Fibroblast of lung (primary cell): ENCODE measurements at regions not wholly inside any gene's neighbourhood (a gene's known extent, or its start where the extent isn't known, plus 50 kb on each side); places are given as distances from the start of the nearest gene placed in this dataset.

ENCODE experiments used
- EZH2 ChIP-seq: IDR thresholded peaks from 2 replicates; pipeline ENCODE4 v1.5.1; 2012; ENCODE audit warnings: low read length, control low read depth, mild to moderate bottlenecking; ENCODE audit errors: missing control alignments
- TF ChIP-seq, protein P1 (sequence below), 2 donors: IDR thresholded peaks in 1 of 2; conservative IDR thresholded peaks in 1 of 2; 1 replicate in 1 of 2; 2 replicates in 1 of 2; pipeline ENCODE4 v1.5.1; 2011 to 2012; ENCODE audit warnings: low read length in 2 of 2, control low read depth in 1 of 2, inconsistent platforms in 1 of 2, low read depth in 1 of 2, mild to moderate bottlenecking in 1 of 2

DNA sequence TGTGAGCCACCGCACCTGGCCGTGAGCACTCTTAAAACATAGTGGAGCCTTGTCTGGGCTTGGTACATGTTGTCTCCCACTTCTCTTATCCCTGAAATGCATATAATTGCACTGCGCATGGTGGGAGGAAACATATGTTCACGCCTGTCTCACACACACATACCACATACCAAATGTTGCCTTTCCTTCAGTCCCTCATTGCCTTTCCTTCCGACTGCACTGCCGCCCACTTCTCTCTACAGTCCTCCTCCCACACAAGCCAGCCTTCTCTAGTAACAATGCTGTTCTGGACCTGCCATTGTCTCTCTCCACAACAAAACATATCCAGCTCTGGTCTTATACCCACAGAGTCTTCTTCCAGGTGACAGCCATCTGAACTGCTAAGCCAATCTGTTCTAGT lies 88.3 kb upstream of the PTHLH start:
- TF ChIP-seq, protein P1, sequence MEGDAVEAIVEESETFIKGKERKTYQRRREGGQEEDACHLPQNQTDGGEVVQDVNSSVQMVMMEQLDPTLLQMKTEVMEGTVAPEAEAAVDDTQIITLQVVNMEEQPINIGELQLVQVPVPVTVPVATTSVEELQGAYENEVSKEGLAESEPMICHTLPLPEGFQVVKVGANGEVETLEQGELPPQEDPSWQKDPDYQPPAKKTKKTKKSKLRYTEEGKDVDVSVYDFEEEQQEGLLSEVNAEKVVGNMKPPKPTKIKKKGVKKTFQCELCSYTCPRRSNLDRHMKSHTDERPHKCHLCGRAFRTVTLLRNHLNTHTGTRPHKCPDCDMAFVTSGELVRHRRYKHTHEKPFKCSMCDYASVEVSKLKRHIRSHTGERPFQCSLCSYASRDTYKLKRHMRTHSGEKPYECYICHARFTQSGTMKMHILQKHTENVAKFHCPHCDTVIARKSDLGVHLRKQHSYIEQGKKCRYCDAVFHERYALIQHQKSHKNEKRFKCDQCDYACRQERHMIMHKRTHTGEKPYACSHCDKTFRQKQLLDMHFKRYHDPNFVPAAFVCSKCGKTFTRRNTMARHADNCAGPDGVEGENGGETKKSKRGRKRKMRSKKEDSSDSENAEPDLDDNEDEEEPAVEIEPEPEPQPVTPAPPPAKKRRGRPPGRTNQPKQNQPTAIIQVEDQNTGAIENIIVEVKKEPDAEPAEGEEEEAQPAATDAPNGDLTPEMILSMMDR (conservative IDR thresholded peaks at IDR 0.05 in 1 of 2, IDR thresholded peaks at IDR 0.05 in 1 of 2; ENCODE audit: low read depth in 1 of 2, low read length in 2 of 2): no peak
- no peak for TF ChIP-seq EZH2
